IMR-90 (cell line): ENCODE measurements at regions not wholly inside any gene's neighbourhood (a gene's known extent, or its start where the extent isn't known, plus 50 kb on each side); places are given as distances from the start of the nearest gene placed in this dataset.
"Not testable (repeated sequence)": the region's sequence is repeated elsewhere in the genome, so short reads cannot be mapped to it uniquely, and the experiment has no call there.

ENCODE experiments used
- BHLHE40 ChIP-seq: fragments of 150-350 bp; IDR thresholded peaks from 2 replicates; pipeline ENCODE4 v1.6.1; 2016; ENCODE audit warnings: mild to moderate bottlenecking, low read depth, low read length
- CEBPB ChIP-seq: IDR thresholded peaks from 2 replicates; pipeline ENCODE4 v1.6.1; 2012; ENCODE audit warnings: low read depth, low read length, improper control_type of control experiment
- MAFK ChIP-seq: IDR thresholded peaks from 2 replicates; pipeline ENCODE4 v1.6.1; 2012; ENCODE audit warnings: low read depth, low read length, improper control_type of control experiment
- MAZ ChIP-seq: IDR thresholded peaks from 2 replicates; pipeline ENCODE4 v1.6.1; 2012; ENCODE audit warnings: low read depth, mild to moderate bottlenecking, low read length, improper control_type of control experiment, moderate library complexity, borderline replicate concordance
- MXI1 ChIP-seq: IDR thresholded peaks from 2 replicates; pipeline ENCODE4 v1.6.1; 2012; ENCODE audit warnings: low read depth, mild to moderate bottlenecking, low read length, moderate library complexity, borderline replicate concordance
- NFE2L2 ChIP-seq: fragments of 150-350 bp; IDR thresholded peaks from 2 replicates; pipeline ENCODE4 v1.6.1; 2016; ENCODE audit warnings: low read depth, mild to moderate bottlenecking, low read length
- POLR2A ChIP-seq: IDR thresholded peaks from 2 replicates; pipeline ENCODE4 v1.6.1; 2012; ENCODE audit warnings: mild to moderate bottlenecking, low read depth, low read length
- RAD21 ChIP-seq: IDR thresholded peaks from 2 replicates; pipeline ENCODE4 v1.6.1; 2012; ENCODE audit warnings: low read length, improper control_type of control experiment
- RCOR1 ChIP-seq: IDR thresholded peaks from 2 replicates; pipeline ENCODE4 v1.6.1; 2012; ENCODE audit warnings: mild to moderate bottlenecking, low read length, improper control_type of control experiment; ENCODE audit not compliant: insufficient replicate concordance
- RFX5 ChIP-seq: IDR thresholded peaks from 2 replicates; pipeline ENCODE4 v1.8.0; 2012; ENCODE audit warnings: low read depth, mild to moderate bottlenecking, low read length, moderate library complexity
- SMC3 ChIP-seq: fragments of 150-350 bp; IDR thresholded peaks from 2 replicates; pipeline ENCODE4 v1.6.1; 2016; ENCODE audit warnings: low read depth, mild to moderate bottlenecking, antibody characterized with exemption, low read length, moderate library complexity
- TF ChIP-seq, protein P1 (sequence below): conservative IDR thresholded peaks from 2 replicates; pipeline ENCODE4 v1.5.1; 2012; ENCODE audit warnings: mild to moderate bottlenecking, low read depth, low read length, improper control_type of control experiment
- TF ChIP-seq, protein P2 (sequence below): fragments of 150-350 bp; IDR thresholded peaks from 2 replicates; pipeline ENCODE4 v1.6.1; 2016; ENCODE audit warnings: low read depth, mild to moderate bottlenecking, low read length, moderate library complexity, borderline replicate concordance
- TF ChIP-seq, protein P3 (sequence below): fragments of 150-350 bp; IDR thresholded peaks from 2 replicates; pipeline ENCODE4 v1.6.1; 2017; ENCODE audit warnings: mild to moderate bottlenecking, antibody characterized with exemption, low read length, low read depth

DNA sequence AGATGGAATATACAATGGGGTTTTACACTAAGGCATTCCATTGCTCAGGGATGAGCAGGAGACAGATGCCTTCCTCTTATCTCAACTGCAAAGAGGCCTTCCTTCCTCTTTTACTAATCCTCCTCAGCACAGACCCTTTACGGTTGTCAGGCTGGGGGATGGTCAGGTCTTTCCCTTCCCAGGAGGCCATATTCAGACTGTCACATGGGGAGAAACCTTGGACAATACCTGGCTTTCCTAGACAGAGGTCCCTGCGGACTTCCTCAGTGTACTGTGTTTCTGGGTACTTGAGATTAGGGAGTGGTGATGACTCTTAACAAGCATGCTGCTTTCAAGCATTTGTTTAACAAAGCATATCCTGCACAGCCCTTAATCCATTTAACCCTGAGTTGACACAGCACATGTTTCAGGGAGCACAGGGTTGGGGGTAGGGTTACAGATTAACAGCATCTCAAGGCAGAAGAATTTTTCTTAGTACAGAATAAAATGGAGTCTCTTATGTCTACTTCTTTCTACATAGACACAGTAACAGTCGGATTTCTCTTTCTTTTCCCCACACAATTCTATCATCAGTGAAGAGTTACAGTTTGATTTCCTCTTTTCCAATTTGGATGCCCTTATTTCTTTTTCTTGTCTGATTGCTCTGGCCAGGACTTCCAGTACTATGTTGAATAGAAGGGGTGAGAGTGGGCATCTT lies 737.1 kb downstream of the TRHDE start:
- not testable (repeated sequence) for TF ChIP-seq POLR2A, MAFK, RCOR1, MXI1, CEBPB, MAZ, RFX5, NFE2L2, SMC3, BHLHE40, RAD21
- TF ChIP-seq, protein P1, sequence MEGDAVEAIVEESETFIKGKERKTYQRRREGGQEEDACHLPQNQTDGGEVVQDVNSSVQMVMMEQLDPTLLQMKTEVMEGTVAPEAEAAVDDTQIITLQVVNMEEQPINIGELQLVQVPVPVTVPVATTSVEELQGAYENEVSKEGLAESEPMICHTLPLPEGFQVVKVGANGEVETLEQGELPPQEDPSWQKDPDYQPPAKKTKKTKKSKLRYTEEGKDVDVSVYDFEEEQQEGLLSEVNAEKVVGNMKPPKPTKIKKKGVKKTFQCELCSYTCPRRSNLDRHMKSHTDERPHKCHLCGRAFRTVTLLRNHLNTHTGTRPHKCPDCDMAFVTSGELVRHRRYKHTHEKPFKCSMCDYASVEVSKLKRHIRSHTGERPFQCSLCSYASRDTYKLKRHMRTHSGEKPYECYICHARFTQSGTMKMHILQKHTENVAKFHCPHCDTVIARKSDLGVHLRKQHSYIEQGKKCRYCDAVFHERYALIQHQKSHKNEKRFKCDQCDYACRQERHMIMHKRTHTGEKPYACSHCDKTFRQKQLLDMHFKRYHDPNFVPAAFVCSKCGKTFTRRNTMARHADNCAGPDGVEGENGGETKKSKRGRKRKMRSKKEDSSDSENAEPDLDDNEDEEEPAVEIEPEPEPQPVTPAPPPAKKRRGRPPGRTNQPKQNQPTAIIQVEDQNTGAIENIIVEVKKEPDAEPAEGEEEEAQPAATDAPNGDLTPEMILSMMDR = not testable (repeated sequence)
- TF ChIP-seq, protein P2, sequence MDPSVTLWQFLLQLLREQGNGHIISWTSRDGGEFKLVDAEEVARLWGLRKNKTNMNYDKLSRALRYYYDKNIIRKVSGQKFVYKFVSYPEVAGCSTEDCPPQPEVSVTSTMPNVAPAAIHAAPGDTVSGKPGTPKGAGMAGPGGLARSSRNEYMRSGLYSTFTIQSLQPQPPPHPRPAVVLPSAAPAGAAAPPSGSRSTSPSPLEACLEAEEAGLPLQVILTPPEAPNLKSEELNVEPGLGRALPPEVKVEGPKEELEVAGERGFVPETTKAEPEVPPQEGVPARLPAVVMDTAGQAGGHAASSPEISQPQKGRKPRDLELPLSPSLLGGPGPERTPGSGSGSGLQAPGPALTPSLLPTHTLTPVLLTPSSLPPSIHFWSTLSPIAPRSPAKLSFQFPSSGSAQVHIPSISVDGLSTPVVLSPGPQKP = not testable (repeated sequence)
- TF ChIP-seq, protein P3, sequence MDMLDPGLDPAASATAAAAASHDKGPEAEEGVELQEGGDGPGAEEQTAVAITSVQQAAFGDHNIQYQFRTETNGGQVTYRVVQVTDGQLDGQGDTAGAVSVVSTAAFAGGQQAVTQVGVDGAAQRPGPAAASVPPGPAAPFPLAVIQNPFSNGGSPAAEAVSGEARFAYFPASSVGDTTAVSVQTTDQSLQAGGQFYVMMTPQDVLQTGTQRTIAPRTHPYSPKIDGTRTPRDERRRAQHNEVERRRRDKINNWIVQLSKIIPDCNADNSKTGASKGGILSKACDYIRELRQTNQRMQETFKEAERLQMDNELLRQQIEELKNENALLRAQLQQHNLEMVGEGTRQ = not testable (repeated sequence)
